ENCODE measurements at regions not wholly inside any gene's neighbourhood (a gene's known extent, or its start where the extent isn't known, plus 50 kb on each side); places are given as distances from the start of the nearest gene placed in this dataset.
"Not testable (repeated sequence)": the region's sequence is repeated elsewhere in the genome, so short reads cannot be mapped to it uniquely, and the experiment has no call there.

GRCh38 chr20:43404878-43405277 lies 52.8 kb upstream of the SRSF6 start:
- ATAC-seq (no peak), DNase-seq (no peak)
- intact Hi-C loops (cut with micrococcal nuclease): no loop called here

GRCh38 chr20:43400882-43401281 lies 56.8 kb upstream of the SRSF6 start:
- ATAC-seq; intact Hi-C loops (cut with micrococcal nuclease); DNase-seq: not testable (repeated sequence)

GRCh38 chr20:43398676-43399324 lies 58.9 kb upstream of the SRSF6 start:
- DNase-seq (no peak), ATAC-seq (no peak)
- intact Hi-C loops (cut with micrococcal nuclease): no loop called here

DNA sequence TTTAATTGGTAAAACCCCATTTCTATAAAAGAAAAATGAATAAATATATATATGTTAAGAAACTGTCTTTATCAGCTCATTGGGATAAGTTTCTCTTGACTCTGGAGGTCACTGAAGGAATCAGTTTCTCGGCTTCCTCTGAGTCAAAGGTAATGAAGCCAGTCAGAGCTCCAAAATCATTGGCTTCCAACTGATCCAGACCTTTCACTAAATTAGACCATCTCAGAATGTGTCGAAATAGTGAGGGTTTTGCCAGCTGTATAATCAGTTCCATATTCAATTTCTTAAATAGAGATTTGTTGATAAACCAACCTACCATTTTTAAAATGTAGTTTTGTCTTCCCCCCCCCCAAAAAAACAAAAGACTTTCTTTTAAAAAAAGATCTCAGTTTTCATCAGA lies 60.5 kb upstream of the SRSF6 start:
- DNase-seq (no peak), ATAC-seq (no peak)
- intact Hi-C loops (cut with micrococcal nuclease): no loop called here

- DNase-seq: no peak
- ATAC-seq: no peak
- intact Hi-C loops (cut with micrococcal nuclease): no loop called here
Measured at GRCh38 chr20:43393052-43393451, 64.6 kb upstream of the SRSF6 start.

DNA sequence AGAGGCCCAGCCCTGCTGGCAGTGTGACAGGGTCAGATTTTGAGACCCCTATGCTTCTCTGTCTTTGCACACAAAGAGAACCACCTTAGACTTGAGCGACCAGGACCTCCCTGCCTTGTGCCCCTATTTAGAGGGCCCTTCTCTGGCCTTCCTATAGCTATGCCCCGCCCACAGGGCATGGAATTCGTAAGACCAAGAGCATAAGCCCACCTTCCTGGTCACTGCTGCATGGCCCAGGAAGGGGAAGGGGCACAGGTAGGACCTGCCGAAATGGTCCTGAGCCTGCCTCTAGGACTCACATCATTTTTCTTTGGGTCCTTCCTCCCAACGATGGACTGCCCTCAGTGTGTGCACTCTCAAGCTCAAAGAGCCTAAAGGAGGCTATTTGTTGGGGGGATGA lies 65.1 kb upstream of the SRSF6 start:
- DNase-seq: no peak
- intact Hi-C loops (cut with micrococcal nuclease): no loop called here
- no peak for ATAC-seq

- peak; percentile 41 for DNase-seq
- no peak for ATAC-seq
- intact Hi-C loops (cut with micrococcal nuclease): no loop called here
Measured at GRCh38 chr20:43389839-43390626, 67.7 kb upstream of the SRSF6 start.

DNA sequence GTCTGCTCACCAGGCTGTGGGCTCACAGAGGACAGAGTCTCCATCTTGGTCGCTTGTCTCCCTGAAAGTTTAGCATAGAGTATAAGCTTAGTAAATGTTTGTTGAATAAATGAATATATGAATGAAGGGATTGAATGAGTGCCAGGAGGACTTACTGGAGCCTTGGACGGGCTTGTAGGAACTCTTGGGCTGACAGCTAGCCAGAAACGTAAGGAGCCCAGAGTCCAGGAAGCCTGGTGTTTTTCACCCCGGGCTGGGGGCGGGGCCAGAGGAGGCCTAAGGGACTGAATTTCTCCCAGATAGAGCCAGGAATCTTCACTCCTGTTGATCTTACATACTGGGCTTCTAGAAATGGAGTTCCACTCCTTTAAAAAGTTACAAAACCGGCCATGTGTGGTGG lies 68.5 kb upstream of the SRSF6 start:
- ATAC-seq (peak; percentile 85), DNase-seq (peak; percentile 77)
- intact Hi-C loops (cut with micrococcal nuclease): no loop called here

GRCh38 chr20:43388268-43389002 lies 69.3 kb upstream of the SRSF6 start:
- DNase-seq (peak; percentile 87), ATAC-seq (peak; percentile 87)
- intact Hi-C loops (cut with micrococcal nuclease): no loop called here

DNA sequence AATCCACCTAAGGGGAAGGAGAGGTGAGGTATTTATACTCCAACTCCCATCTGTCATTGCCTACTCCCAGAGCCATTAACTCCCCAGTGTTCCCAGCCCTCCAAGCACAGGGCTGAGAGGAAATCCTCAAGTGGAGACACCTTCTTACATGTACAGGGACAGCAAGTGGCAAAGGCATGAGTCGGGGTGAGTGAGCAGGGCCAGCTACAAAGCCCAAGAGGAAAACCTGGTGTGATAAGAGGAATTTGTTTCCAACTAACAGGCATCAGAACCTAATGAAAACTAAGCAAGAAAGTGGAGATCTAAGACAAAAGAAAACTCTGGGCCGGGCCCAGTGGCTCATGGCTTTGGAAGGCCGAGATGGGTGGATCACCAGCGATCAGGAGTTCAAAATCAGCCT lies 70.0 kb upstream of the SRSF6 start:
- intact Hi-C loops (cut with micrococcal nuclease): no loop called here
- DNase-seq (no peak), ATAC-seq (no peak)

GRCh38 chr20:43386878-43387277 lies 70.8 kb upstream of the SRSF6 start:
- intact Hi-C loops (cut with micrococcal nuclease): no loop called here
- ATAC-seq (no peak), DNase-seq (no peak)

- intact Hi-C loops (cut with micrococcal nuclease): no loop called here
- no peak for ATAC-seq
- no peak for DNase-seq
Measured at GRCh38 chr20:43385914-43386313, 71.8 kb upstream of the SRSF6 start.

GRCh38 chr20:43384101-43384940 lies 73.4 kb upstream of the SRSF6 start:
- intact Hi-C loops (cut with micrococcal nuclease): no loop called here
- no peak for ATAC-seq
- DNase-seq: no peak

DNA sequence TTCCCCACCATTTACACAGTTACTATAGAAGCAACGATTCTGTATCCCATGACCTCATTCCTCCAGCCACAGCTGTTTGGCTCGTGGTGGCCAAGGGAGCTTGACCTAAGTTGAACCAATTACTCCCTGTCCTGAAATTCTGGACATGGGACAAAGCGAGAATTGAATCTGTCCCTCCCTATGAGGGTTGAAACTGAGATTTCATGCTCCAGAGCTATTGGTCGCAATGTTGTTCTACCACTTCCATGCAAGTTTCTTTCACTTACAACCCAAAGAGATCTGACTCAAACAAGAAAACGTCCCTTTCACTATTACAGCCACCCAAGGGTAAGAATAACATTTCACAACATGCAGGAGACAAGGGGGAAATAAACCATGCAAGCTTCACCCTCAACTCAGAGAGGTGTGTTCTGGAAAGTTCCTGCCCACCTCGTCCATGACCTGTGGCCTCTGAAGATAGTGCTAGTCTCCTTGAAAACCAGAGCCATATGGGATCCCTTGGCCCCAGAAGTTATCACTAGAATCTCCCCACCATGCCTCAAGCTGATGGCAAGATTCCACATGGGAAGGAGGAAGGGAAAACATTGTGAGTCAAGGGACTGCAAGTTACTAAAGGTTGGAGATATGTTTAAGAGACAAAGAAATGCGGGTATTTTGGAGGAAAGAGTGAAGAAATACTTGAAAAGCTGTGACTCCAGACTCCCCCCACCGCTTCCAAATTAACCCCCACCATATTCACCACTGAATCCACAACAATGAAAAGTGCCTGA lies 74.5 kb upstream of the SRSF6 start:
- intact Hi-C loops (cut with micrococcal nuclease): no loop called here
- ATAC-seq (peak; percentile 94), DNase-seq (peak; percentile 60)

- ATAC-seq; intact Hi-C loops (cut with micrococcal nuclease); DNase-seq: not testable (repeated sequence)
Measured at GRCh38 chr20:43382135-43382534, 75.6 kb upstream of the SRSF6 start.

- DNase-seq; ATAC-seq; intact Hi-C loops (cut with micrococcal nuclease): not testable (repeated sequence)
Measured at GRCh38 chr20:43381533-43381932, 76.2 kb upstream of the SRSF6 start.

DNA sequence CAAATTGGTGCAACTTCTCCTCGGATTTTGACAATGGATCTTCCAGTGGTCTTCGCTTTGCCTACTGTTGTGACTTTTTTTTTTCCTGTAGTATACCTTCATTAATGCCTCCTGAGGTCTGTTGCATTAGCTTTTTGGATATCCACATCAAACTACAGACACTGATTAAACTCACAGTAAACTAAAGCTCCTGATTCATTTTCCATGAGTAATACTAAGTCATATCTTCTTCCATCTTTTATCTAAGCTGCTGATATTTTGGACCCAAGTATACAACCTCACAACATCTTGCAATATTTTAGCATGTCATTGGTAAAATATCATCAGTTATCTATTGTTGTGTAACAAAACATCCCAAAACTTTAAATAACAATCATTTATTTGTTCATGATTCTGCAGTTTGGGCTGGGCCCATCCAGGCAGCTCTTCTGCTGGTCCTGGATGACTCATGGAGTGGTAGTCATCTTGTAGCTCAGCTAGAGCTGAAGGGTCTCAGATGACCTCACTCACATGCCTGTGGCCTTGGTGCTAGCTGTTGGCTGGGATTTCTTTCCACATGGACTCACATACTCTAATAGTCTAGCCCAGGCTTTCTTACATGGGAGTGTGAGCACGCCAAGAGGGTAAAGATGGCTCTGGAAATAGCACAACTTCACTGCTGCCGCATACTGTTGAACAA lies 78.3 kb upstream of the SRSF6 start:
- no peak for DNase-seq
- no peak for ATAC-seq
- intact Hi-C loops (cut with micrococcal nuclease): no loop called here

DNA sequence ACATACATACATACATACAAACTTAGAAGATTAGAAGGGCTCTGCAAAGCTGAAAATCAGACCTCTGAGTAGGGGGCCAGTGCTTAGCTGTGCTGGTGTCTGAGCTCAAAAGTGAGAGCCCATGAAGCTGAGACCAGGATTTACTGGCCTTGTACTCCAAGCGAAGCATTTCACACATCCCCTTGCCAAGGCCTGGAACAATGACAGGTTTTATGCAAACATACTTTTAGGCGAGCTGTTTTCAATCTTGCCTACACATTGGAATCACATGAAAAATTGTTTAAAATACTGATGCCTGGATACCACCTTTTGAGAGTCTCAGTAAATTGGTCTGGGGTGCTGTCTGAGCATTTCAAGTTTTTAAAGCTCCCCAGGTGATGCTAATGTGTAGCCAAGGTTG lies 80.9 kb upstream of the SRSF6 start:
- no peak for DNase-seq

More for the DNA sequence above, 80.9 kb upstream of the SRSF6 start:
- no peak for ATAC-seq
- intact Hi-C loops (cut with micrococcal nuclease): no loop called here
